H1 (cell line): ENCODE measurements at regions not wholly inside any gene's neighbourhood (a gene's known extent, or its start where the extent isn't known, plus 50 kb on each side); places are given as distances from the start of the nearest gene placed in this dataset.

ENCODE experiments used
- BACH1 ChIP-seq: IDR thresholded peaks from 2 replicates; pipeline ENCODE4 v1.6.1; 2012; ENCODE audit warnings: low read length, improper control_type of control experiment
- PHF8 ChIP-seq: fragments of 200-600 bp; sonication (generic); conservative IDR thresholded peaks from 2 replicates; pipeline ENCODE4 v1.7.1; 2012; ENCODE audit warnings: low read depth, mild to moderate bottlenecking, inconsistent platforms, low read length, moderate library complexity
- RNF2 ChIP-seq: fragments of 200-900, 300-1000 bp; sonication (generic); IDR thresholded peaks from 2 replicates; pipeline ENCODE4 v1.7.1; 2016; ENCODE audit warnings: borderline replicate concordance, low read depth, mild to moderate bottlenecking, antibody characterized with exemption, low read length; ENCODE audit not compliant: poor library complexity, severe bottlenecking; ENCODE audit errors: missing control alignments

- TF ChIP-seq RNF2 (no peak), PHF8 (no peak), BACH1 (no peak)
These were observed 370.2 kb upstream of the TMTC1 start (continued) for GRCh38 chr12:30153981-30154380.
